ENCODE measurements at regions not wholly inside any gene's neighbourhood (a gene's known extent, or its start where the extent isn't known, plus 50 kb on each side); places are given as distances from the start of the nearest gene placed in this dataset.

GRCh38 chr22:49620666-49621065 is 207.0 kb downstream of the BRD1 start:
- no peak for DNase-seq

GRCh38 chr22:49620003-49620556 is 207.6 kb downstream of the BRD1 start:
- no peak for DNase-seq

GRCh38 chr22:49619301-49619700 is 208.4 kb downstream of the BRD1 start:
- no peak for DNase-seq

- DNase-seq: no peak
These were observed 209.1 kb downstream of the BRD1 start for GRCh38 chr22:49618677-49618953.

GRCh38 chr22:49617866-49618676 is 209.6 kb downstream of the BRD1 start:
- no peak for DNase-seq

GRCh38 chr22:49617264-49617663 is 210.4 kb downstream of the BRD1 start:
- no peak for DNase-seq

- DNase-seq: no peak
These were observed 211.1 kb downstream of the BRD1 start for GRCh38 chr22:49616356-49617231.

- DNase-seq: no peak
These were observed 212.4 kb downstream of the BRD1 start for GRCh38 chr22:49614966-49615965.

GRCh38 chr22:49613511-49614270 is 214.0 kb downstream of the BRD1 start:
- no peak for DNase-seq

- no peak for DNase-seq
These were observed 214.6 kb downstream of the BRD1 start for GRCh38 chr22:49613108-49613507.

GRCh38 chr22:49609207-49609876 is 218.3 kb downstream of the BRD1 start:
- DNase-seq: no peak

- DNase-seq: no peak
These were observed 219.0 kb downstream of the BRD1 start for GRCh38 chr22:49608660-49609059.

GRCh38 chr22:49608228-49608627 is 219.4 kb downstream of the BRD1 start:
- DNase-seq: no peak

GRCh38 chr22:49607821-49608220 is 219.9 kb downstream of the BRD1 start:
- no peak for DNase-seq

- DNase-seq: no peak
These were observed 220.9 kb downstream of the BRD1 start for GRCh38 chr22:49606562-49607290.

GRCh38 chr22:49604732-49605302 is 222.9 kb downstream of the BRD1 start:
- no peak for DNase-seq

- DNase-seq: no peak
These were observed 224.7 kb downstream of the BRD1 start for GRCh38 chr22:49603016-49603415.

GRCh38 chr22:49602481-49602880 is 225.2 kb downstream of the BRD1 start:
- DNase-seq: no peak

GRCh38 chr22:49601614-49602321 is 225.9 kb downstream of the BRD1 start:
- no peak for DNase-seq

All from NCI-H345 (cell line).